ENCODE measurements at regions not wholly inside any gene's neighbourhood (a gene's known extent, or its start where the extent isn't known, plus 50 kb on each side); places are given as distances from the start of the nearest gene placed in this dataset.

GRCh38 chr10:83968052-83968451, 171.3 kb upstream of the GHITM start:
- TF ChIP-seq, protein P1, sequence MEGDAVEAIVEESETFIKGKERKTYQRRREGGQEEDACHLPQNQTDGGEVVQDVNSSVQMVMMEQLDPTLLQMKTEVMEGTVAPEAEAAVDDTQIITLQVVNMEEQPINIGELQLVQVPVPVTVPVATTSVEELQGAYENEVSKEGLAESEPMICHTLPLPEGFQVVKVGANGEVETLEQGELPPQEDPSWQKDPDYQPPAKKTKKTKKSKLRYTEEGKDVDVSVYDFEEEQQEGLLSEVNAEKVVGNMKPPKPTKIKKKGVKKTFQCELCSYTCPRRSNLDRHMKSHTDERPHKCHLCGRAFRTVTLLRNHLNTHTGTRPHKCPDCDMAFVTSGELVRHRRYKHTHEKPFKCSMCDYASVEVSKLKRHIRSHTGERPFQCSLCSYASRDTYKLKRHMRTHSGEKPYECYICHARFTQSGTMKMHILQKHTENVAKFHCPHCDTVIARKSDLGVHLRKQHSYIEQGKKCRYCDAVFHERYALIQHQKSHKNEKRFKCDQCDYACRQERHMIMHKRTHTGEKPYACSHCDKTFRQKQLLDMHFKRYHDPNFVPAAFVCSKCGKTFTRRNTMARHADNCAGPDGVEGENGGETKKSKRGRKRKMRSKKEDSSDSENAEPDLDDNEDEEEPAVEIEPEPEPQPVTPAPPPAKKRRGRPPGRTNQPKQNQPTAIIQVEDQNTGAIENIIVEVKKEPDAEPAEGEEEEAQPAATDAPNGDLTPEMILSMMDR (IDR thresholded peaks at IDR 0.05; ENCODE audit: low read depth, low read length) = no peak
- ChIA-PET CTCF (no interaction called here), POLR2A (no interaction called here)
- no peak for DNase-seq (ENCODE audit: low read depth, low spot score)
- Histone ChIP-seq H3K27ac (ENCODE audit: low read depth, low read length) (no peak overlapping the region), H3K9me3 (ENCODE audit: control insufficient read depth, insufficient read depth, low read length) (peaks cover 3% of the 10 kb centered on the region; the same call in 1 of the 2 replicates), H3K4me3 (ENCODE audit: low read depth, low read length) (no peak overlapping the region), H3K27me3 (ENCODE audit: control insufficient read depth, insufficient read depth, low read length) (no peaks in the 10 kb centered on the region)

GRCh38 chr10:83978681-83979383, 160.5 kb upstream of the GHITM start:
- ChIA-PET POLR2A (no interaction called here), CTCF (no interaction called here)
- no peak overlapping the region for H3K27ac ChIP-seq (ENCODE audit: low read depth, low read length)
- no peak for DNase-seq (ENCODE audit: low read depth, low spot score)
- H3K27me3 ChIP-seq (ENCODE audit: control insufficient read depth, insufficient read depth, low read length) = no peaks in the 10 kb centered on the region
- no peak overlapping the region for H3K4me3 ChIP-seq (ENCODE audit: low read depth, low read length)
- TF ChIP-seq, protein P1 (IDR thresholded peaks at IDR 0.05; ENCODE audit: low read depth, low read length) = no peak
- no peaks in the 10 kb centered on the region for H3K9me3 ChIP-seq (ENCODE audit: control insufficient read depth, insufficient read depth, low read length)

DNA sequence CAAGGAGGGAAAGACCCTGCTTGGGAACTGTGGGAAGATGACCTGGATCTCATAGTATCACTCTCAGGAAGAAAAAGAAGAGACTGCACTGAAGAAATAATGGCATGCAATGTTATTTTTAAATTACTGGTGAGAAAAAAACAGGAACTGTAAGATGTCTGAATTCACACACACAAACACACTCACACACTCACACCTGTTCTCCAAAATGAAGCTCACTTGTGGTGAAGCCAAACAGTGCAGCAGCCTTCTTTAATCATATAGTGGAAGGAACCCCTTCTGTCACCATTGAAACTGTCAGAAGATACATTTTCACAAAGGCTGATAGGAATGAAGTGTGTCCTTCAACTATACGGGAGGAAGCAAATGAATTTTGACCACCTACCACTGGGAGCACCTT, 156.5 kb upstream of the GHITM start:
- TF ChIP-seq, protein P1 (IDR thresholded peaks at IDR 0.05; ENCODE audit: low read depth, low read length) = no peak
- Histone ChIP-seq H3K27ac (ENCODE audit: low read depth, low read length) (no peak overlapping the region), H3K4me3 (ENCODE audit: low read depth, low read length) (no peak overlapping the region), H3K27me3 (ENCODE audit: control insufficient read depth, insufficient read depth, low read length) (no peaks in the 10 kb centered on the region), H3K9me3 (ENCODE audit: control insufficient read depth, insufficient read depth, low read length) (peaks cover 5% of the 10 kb centered on the region; the same call in 1 of the 2 replicates)
- POLR2A ChIA-PET = no interaction called here
- CTCF ChIA-PET = no interaction called here
- no peak for DNase-seq (ENCODE audit: low read depth, low spot score)

DNA sequence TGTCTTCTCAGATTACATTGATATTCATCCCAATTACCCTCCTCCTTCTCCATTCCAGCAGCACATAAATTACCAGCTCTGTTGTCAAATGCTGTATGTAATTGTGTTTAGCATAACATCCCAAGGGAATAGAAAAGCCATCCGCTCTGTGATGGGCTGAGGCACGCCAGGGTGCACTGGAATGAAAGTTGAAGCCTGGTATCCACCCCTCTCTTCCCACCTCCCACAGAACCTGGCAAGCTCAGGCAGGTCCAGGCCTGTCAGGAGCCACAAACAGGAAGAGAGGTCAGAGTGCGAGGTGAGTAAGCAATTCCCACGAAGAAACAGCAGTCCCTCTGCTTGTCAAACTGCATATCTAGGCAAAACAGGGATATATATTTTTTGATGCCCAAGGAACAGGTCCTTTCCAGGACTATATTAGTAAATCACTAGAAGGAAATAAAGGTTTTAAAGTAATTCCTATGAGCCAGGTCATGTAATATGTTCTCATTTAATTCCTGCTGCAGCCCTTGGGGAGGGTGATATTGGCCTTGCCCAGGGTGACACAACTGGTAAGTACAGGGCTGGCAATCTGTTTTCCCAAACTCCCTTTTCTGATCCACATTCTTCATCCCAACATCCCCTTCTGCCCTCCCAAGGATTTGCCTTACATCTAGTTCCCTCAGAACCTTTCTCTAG, 155.6 kb upstream of the GHITM start:
- Histone ChIP-seq H3K27ac (ENCODE audit: low read depth, low read length) (no peak overlapping the region), H3K27me3 (ENCODE audit: control insufficient read depth, insufficient read depth, low read length) (no peaks in the 10 kb centered on the region), H3K9me3 (ENCODE audit: control insufficient read depth, insufficient read depth, low read length) (peaks cover 5% of the 10 kb centered on the region; the same call in 1 of the 2 replicates), H3K4me3 (ENCODE audit: low read depth, low read length) (no peak overlapping the region)
- TF ChIP-seq, protein P1 (IDR thresholded peaks at IDR 0.05; ENCODE audit: low read depth, low read length) = no peak
- ChIA-PET CTCF (no interaction called here), POLR2A (no interaction called here)
- DNase-seq (ENCODE audit: low read depth, low spot score) = no peak

GRCh38 chr10:83984256-83984640, 155.1 kb upstream of the GHITM start:
- DNase-seq (ENCODE audit: low read depth, low spot score) = no peak
- TF ChIP-seq, protein P1 (IDR thresholded peaks at IDR 0.05; ENCODE audit: low read depth, low read length) = no peak
- ChIA-PET POLR2A (no interaction called here), CTCF (no interaction called here)
- Histone ChIP-seq H3K4me3 (ENCODE audit: low read depth, low read length) (no peak overlapping the region), H3K27ac (ENCODE audit: low read depth, low read length) (no peak overlapping the region), H3K27me3 (ENCODE audit: control insufficient read depth, insufficient read depth, low read length) (no peaks in the 10 kb centered on the region), H3K9me3 (ENCODE audit: control insufficient read depth, insufficient read depth, low read length) (peaks cover 5% of the 10 kb centered on the region; the same call in 1 of the 2 replicates)
